Tibial nerve (tissue), 4 donors: ENCODE measurements at regions not wholly inside any gene's neighbourhood (a gene's known extent, or its start where the extent isn't known, plus 50 kb on each side); places are given as distances from the start of the nearest gene placed in this dataset.

Source experiments
- EP300 ChIP-seq, 2 donors: sonication (generic); formaldehyde crosslinking; IDR thresholded peaks; one replicate each; pipeline ENCODE4 v1.6.1; 2017; ENCODE audit warnings: antibody characterized with exemption in 2 of 2, mild to moderate bottlenecking in 1 of 2
- TF ChIP-seq, protein P1 (sequence below), 5 experiments: fragments of 200-600 bp in 3 of 5; fragments of 450-650 bp in 2 of 5; sonication (generic) in 3 of 5; IDR thresholded peaks; one replicate each; pipeline ENCODE4 v1.5.1; 2016 to 2019; ENCODE audit warnings: antibody characterized with exemption in 5 of 5, mild to moderate bottlenecking in 3 of 5, moderate library complexity in 2 of 5

DNA sequence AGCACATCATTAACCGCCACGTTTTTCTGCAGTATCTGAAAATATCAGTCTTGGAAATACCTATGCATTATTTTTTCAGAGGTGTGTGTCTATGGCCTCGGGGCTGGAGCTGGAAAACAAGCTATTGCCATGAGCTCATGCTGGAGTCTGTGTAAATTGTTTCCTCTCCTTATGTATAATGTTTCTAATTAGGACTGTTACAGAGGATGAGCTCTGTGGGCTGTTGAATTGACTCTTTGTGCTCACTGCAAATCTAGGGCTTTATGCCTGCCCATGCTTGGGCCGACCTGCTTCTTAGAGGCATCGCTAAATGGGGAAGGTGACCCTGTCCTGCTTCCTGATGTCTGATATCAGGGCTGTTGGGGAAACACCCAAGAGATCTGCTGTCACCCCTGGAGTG lies 80.8 kb upstream of the SLC22A16 start:
- TF ChIP-seq, protein P1, sequence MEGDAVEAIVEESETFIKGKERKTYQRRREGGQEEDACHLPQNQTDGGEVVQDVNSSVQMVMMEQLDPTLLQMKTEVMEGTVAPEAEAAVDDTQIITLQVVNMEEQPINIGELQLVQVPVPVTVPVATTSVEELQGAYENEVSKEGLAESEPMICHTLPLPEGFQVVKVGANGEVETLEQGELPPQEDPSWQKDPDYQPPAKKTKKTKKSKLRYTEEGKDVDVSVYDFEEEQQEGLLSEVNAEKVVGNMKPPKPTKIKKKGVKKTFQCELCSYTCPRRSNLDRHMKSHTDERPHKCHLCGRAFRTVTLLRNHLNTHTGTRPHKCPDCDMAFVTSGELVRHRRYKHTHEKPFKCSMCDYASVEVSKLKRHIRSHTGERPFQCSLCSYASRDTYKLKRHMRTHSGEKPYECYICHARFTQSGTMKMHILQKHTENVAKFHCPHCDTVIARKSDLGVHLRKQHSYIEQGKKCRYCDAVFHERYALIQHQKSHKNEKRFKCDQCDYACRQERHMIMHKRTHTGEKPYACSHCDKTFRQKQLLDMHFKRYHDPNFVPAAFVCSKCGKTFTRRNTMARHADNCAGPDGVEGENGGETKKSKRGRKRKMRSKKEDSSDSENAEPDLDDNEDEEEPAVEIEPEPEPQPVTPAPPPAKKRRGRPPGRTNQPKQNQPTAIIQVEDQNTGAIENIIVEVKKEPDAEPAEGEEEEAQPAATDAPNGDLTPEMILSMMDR (IDR thresholded peaks at IDR 0.05) = no peak
- TF ChIP-seq EP300 (IDR thresholded peaks at IDR 0.05) = no peak
